ENCODE measurements at regions not wholly inside any gene's neighbourhood (a gene's known extent, or its start where the extent isn't known, plus 50 kb on each side); places are given as distances from the start of the nearest gene placed in this dataset.

GRCh38 chr5:90144625-90145327 is 264.8 kb downstream of the CETN3 start:
- TF ChIP-seq CTCF (IDR thresholded peaks at IDR 0.05) (no peak), POLR2AphosphoS5 (IDR thresholded peaks at IDR 0.05; ENCODE audit: low read depth, low read length) (no peak), REST (IDR thresholded peaks at IDR 0.05; ENCODE audit: insufficient read depth in 1 of 2, low read depth in 2 of 2, low read length in 1 of 2) (no peak), TCF7L2 (IDR thresholded peaks at IDR 0.05; ENCODE audit: low read depth, low read length) (no peak), SIN3A (IDR thresholded peaks at IDR 0.05; ENCODE audit: borderline replicate concordance, insufficient read depth, low read depth, low read length) (no peak)
